Sigmoid colon (tissue), 4 donors: ENCODE measurements at regions not wholly inside any gene's neighbourhood (a gene's known extent, or its start where the extent isn't known, plus 50 kb on each side); places are given as distances from the start of the nearest gene placed in this dataset.

ENCODE experiments used
- CTCF ChIP-seq, 4 experiments: fragments of 450-650 bp in 3 of 4; fragments of 200-600 bp in 1 of 4; IDR thresholded peaks; one replicate each; pipeline ENCODE4 v1.5.1; 2016 to 2019; ENCODE audit warnings: antibody characterized with exemption in 4 of 4, mild to moderate bottlenecking in 3 of 4, moderate library complexity in 2 of 4
- POLR2A ChIP-seq, 2 donors: fragments of 450-650 bp; IDR thresholded peaks; one replicate each; pipeline ENCODE4 v1.6.1; 2016; ENCODE audit warnings: antibody characterized with exemption in 2 of 2, mild to moderate bottlenecking in 2 of 2, moderate library complexity in 2 of 2
- POLR2AphosphoS5 ChIP-seq, 4 donors: sonication (generic); formaldehyde crosslinking; IDR thresholded peaks; one replicate each; pipeline ENCODE4 v1.6.1; 2017; ENCODE audit warnings: antibody characterized with exemption in 4 of 4

- TF ChIP-seq CTCF (IDR thresholded peaks at IDR 0.05) (no peak), POLR2AphosphoS5 (IDR thresholded peaks at IDR 0.05) (no peak), POLR2A (IDR thresholded peaks at IDR 0.05) (no peak)
These were observed 173.8 kb upstream of the IRX3 start for GRCh38 chr16:54460263-54460860.
